Prostate gland (tissue), 2 donors: ENCODE measurements at regions not wholly inside any gene's neighbourhood (a gene's known extent, or its start where the extent isn't known, plus 50 kb on each side); places are given as distances from the start of the nearest gene placed in this dataset.

Source experiments
- DNase-seq: peaks from one replicate; pipeline ENCODE4 v3.0.0-alpha.2; 2019; ENCODE audit warnings: low spot score
- H3K27ac ChIP-seq, 2 donors: fragments of 200-600 bp; sonication (generic); 2 replicates each; pipeline ENCODE4 v1.5.1; 2017 to 2019
- H3K27me3 ChIP-seq: fragments of 200-600 bp; sonication (generic); replicated peaks from 2 replicates; pipeline ENCODE4 v1.5.1; 2019; ENCODE audit not compliant: insufficient read depth
- H3K36me3 ChIP-seq, 2 donors: fragments of 200-600 bp; sonication (generic); 1 replicate in 1 of 2; 2 replicates in 1 of 2; pipeline versions ENCODE4 v1.5.1 to v1.8.1; 2017 to 2019
- H3K4me1 ChIP-seq: fragments of 200-600 bp; sonication (generic); replicated peaks from 2 replicates; pipeline ENCODE4 v1.5.1; 2019
- H3K4me3 ChIP-seq, 2 donors: fragments of 200-600 bp; sonication (generic); 2 replicates each; pipeline ENCODE4 v1.5.1; 2017 to 2019
- H3K9me3 ChIP-seq: fragments of 200-600 bp; sonication (generic); 2 replicates; pipeline ENCODE4 v1.5.1; 2017
- POLR2A ChIP-seq: fragments of 450-650 bp; IDR thresholded peaks from one replicate; pipeline ENCODE4 v1.6.1; 2016; ENCODE audit warnings: antibody characterized with exemption, mild to moderate bottlenecking
- POLR2AphosphoS5 ChIP-seq: sonication (generic); formaldehyde crosslinking; IDR thresholded peaks from one replicate; pipeline ENCODE4 v1.6.1; 2017; ENCODE audit warnings: antibody characterized with exemption
- WGBS: methylation state at CpG from one replicate; pipeline ENCODE4 v1.1.5; 2018; 5-methylcytosine and 5-hydroxymethylcytosine counted together
- intact Hi-C: fragments of 100-400 bp; cut with DNase I; formaldehyde crosslinking; loops from one replicate; pipeline ENCODE4 v1.14.2; 2022
- TF ChIP-seq, protein P1 (sequence below), 4 experiments: fragments of 200-600 bp in 2 of 4; fragments of 450-650 bp in 2 of 4; sonication (generic) in 2 of 4; IDR thresholded peaks; 1 replicate in 3 of 4; 2 replicates in 1 of 4; pipeline ENCODE4 v1.5.1; 2016 to 2019; ENCODE audit warnings: antibody characterized with exemption in 4 of 4, mild to moderate bottlenecking in 2 of 4, moderate library complexity in 2 of 4

DNA sequence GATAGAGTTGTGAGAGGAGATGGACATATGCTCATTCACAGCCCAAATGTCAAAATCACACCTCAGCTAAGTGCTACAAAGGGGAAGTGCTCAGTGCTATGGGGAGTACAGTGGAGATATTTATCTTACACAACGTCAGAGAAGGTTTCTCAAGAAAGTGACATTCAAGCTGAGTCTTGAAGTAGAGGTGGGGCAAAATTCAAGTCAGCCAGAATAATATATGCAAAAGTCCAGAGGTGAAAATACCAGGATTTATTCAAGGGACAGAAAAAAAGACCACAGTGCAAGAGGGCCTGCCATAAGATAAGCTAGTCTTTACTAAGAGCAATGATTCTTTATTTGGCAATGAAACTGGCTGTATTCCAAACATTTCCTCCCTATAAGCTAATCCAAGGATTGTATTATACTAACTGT, 327.8 kb upstream of the PIK3R1 start:
- intact Hi-C loops = no loop called here
- H3K4me1 ChIP-seq = no peaks in the 10 kb centered on the region
- no peak for TF ChIP-seq POLR2A
- TF ChIP-seq, protein P1, sequence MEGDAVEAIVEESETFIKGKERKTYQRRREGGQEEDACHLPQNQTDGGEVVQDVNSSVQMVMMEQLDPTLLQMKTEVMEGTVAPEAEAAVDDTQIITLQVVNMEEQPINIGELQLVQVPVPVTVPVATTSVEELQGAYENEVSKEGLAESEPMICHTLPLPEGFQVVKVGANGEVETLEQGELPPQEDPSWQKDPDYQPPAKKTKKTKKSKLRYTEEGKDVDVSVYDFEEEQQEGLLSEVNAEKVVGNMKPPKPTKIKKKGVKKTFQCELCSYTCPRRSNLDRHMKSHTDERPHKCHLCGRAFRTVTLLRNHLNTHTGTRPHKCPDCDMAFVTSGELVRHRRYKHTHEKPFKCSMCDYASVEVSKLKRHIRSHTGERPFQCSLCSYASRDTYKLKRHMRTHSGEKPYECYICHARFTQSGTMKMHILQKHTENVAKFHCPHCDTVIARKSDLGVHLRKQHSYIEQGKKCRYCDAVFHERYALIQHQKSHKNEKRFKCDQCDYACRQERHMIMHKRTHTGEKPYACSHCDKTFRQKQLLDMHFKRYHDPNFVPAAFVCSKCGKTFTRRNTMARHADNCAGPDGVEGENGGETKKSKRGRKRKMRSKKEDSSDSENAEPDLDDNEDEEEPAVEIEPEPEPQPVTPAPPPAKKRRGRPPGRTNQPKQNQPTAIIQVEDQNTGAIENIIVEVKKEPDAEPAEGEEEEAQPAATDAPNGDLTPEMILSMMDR (IDR thresholded peaks at IDR 0.05) = no peak
- no peak for TF ChIP-seq POLR2AphosphoS5
- H3K27me3 ChIP-seq = no peaks in the 10 kb centered on the region
- H3K9me3 ChIP-seq = no peaks in the 10 kb centered on the region
- DNase-seq = no peak
- H3K4me3 ChIP-seq = no peak overlapping the region
- no peaks in the 10 kb centered on the region for H3K36me3 ChIP-seq
- H3K27ac ChIP-seq = no peak overlapping the region
- WGBS = 46% methylated on average over 1 of the region's 1 CpG

DNA sequence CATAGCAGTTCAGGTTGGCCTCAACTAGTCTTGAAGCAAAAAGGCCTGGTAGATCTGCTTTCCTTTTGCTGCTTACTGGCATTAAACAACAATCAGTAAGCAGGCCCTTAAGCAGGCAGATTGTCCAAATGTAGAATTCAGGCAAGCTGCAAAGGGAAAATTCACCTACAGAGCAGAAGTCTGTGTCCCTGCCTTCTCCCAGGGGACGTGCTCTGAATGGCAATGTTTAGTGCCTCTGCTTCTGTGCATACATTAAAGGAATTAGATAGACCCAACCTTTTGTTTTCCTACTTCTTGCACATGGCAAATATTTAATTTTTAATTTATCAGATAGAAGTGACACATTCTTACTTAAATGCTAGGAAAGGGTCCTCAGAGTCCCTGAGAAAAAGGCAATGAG, 328.8 kb upstream of the PIK3R1 start:
- WGBS = 95% methylated on average over 1 of the region's 1 CpG
- H3K27me3 ChIP-seq = no peaks in the 10 kb centered on the region
- H3K27ac ChIP-seq = no peak overlapping the region
- H3K4me3 ChIP-seq = no peak overlapping the region
- TF ChIP-seq, protein P1 (IDR thresholded peaks at IDR 0.05) = no peak
- TF ChIP-seq POLR2A (no peak), POLR2AphosphoS5 (no peak)
- no peaks in the 10 kb centered on the region for H3K4me1 ChIP-seq
- no peak for DNase-seq
- no peaks in the 10 kb centered on the region for H3K36me3 ChIP-seq
- intact Hi-C loops = no loop called here
- no peaks in the 10 kb centered on the region for H3K9me3 ChIP-seq

DNA sequence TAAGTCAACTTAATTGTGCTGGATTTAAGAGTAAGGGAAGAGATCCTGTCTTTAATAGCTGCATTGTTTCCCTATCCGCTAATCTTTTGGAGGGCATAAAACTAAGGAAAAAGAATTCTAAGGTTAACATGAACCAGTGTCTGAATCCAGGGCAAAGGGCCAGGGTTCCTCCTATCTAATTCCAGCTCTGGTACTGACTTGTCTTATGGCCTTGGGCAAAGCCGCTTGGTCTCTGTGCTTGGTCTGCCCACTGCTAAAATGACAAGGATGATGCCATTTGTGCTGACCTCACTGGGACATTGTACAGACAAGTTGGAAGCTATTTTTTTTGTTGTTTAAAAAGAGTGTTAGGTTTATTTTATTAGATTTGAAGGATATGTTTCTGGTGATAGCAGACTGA, 334.7 kb upstream of the PIK3R1 start:
- peak overlapping the region in 1 of 2 donors; percentile 2 for H3K27ac ChIP-seq
- intact Hi-C loops = no loop called here
- 60% methylated on average over 2 of the region's 2 CpGs for WGBS
- no peaks in the 10 kb centered on the region for H3K27me3 ChIP-seq
- peaks cover 9% of the 10 kb centered on the region for H3K4me1 ChIP-seq
- TF ChIP-seq POLR2AphosphoS5 (peak; percentile 75), POLR2A (no peak)
- no peaks in the 10 kb centered on the region for H3K36me3 ChIP-seq
- DNase-seq = peak; percentile 90
- H3K9me3 ChIP-seq = no peaks in the 10 kb centered on the region
- H3K4me3 ChIP-seq = no peak overlapping the region

DNA sequence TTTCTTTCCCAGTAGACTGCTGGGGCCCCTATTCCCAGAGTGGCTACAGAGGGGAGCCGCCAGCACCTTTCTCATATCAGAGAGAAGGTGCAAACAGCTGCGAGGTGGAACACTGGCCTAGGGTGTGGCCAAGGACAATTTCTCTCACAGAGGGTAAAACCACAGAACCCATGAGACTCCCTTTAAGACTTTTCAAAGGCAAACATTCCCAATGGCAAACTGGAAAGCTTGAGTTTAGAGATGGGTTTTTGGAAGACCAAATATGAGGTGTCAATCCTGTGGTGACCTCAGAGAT, 335.1 kb upstream of the PIK3R1 start:
- H3K4me3 ChIP-seq = no peak overlapping the region
- TF ChIP-seq POLR2AphosphoS5 (no peak), POLR2A (no peak)
- TF ChIP-seq, protein P1 (IDR thresholded peaks at IDR 0.05) = no peak
- peaks cover 9% of the 10 kb centered on the region for H3K4me1 ChIP-seq
- peak overlapping the region in 1 of 2 donors; percentile 2 for H3K27ac ChIP-seq
- no peaks in the 10 kb centered on the region for H3K27me3 ChIP-seq
- DNase-seq = no peak
- H3K36me3 ChIP-seq = no peaks in the 10 kb centered on the region
- H3K9me3 ChIP-seq = no peaks in the 10 kb centered on the region
- intact Hi-C loops = no loop called here
- 57% methylated on average over 2 of the region's 2 CpGs for WGBS

DNA sequence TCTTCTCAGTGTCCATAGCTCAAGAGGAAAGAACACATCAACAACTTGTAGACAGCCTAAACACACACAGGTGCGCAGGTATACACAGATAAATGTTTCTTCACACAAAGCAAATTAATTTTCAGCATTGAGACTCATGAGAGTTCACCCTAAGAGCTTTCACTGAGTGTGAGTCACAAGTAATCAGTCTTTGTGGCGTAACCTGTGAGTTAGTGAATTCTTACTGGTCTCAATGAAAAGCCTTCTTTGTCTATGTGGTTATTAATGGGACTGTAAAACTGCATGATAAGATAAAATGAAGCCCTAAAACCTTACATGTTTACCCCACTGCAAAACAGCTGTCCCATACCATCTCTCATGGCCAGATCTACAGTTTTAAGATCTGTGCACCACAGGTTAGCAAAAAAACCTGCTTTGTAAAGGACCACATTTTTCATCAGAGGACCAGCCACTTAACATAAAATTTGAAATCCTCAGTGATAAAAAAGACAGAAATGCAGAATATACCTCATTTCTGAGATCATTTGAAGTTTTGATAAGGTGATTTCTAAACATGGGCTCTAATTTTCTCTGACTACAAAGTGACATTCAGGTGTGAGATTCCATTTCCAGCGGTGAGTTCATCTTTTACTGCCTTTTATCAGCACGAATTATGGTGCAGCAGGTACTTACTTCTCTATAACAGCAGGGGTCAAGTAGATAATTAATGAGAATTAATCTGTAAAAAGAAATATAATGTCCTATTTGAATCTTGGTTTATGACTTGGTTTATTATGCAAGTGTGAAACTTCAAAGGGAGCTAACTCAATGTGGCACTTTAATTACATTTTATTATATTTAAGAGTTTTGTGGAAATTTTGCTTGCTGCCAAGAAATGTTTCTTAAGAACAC, 335.7 kb upstream of the PIK3R1 start:
- Histone ChIP-seq H3K36me3 (no peaks in the 10 kb centered on the region), H3K27ac (peak overlapping the region in 1 of 2 donors; percentile 52), H3K4me1 (peaks cover 9% of the 10 kb centered on the region), H3K9me3 (no peaks in the 10 kb centered on the region), H3K4me3 (no peak overlapping the region), H3K27me3 (no peaks in the 10 kb centered on the region)
- TF ChIP-seq, protein P1 (IDR thresholded peaks at IDR 0.05) = no peak
- no peak for TF ChIP-seq POLR2AphosphoS5
- no peak for TF ChIP-seq POLR2A
- intact Hi-C loops = no loop called here
- DNase-seq = no peak
- 34% methylated on average over 4 of the region's 4 CpGs for WGBS
